IPS DF 6.9 (cell line): ENCODE measurements at regions not wholly inside any gene's neighbourhood (a gene's known extent, or its start where the extent isn't known, plus 50 kb on each side); places are given as distances from the start of the nearest gene placed in this dataset.

Source experiments
- DNase-seq: peaks from one replicate; pipeline ENCODE4 v3.0.0-alpha.2; 2013; ENCODE audit warnings: low read depth, low spot score
- H3K27ac ChIP-seq: one replicate; pipeline ENCODE4 v1.5.1; 2013; ENCODE audit warnings: low read length, control low read depth
- H3K27me3 ChIP-seq: 2 replicates; pipeline ENCODE4 v1.6.1; 2013; ENCODE audit warnings: mild to moderate bottlenecking, low read length; ENCODE audit not compliant: control insufficient read depth, insufficient read depth
- H3K36me3 ChIP-seq: 2 replicates; pipeline ENCODE4 v1.6.1; 2013; ENCODE audit warnings: low read length; ENCODE audit not compliant: control insufficient read depth, insufficient read depth
- H3K4me1 ChIP-seq: 2 replicates; pipeline ENCODE4 v1.6.1; 2013; ENCODE audit warnings: low read length; ENCODE audit not compliant: control insufficient read depth, insufficient read depth
- H3K4me3 ChIP-seq: 2 replicates; pipeline ENCODE4 v1.5.1; 2013; ENCODE audit warnings: mild to moderate bottlenecking, low read length
- H3K9me3 ChIP-seq: 2 replicates; pipeline ENCODE4 v1.6.1; 2013; ENCODE audit warnings: low read length, inconsistent platforms; ENCODE audit not compliant: control insufficient read depth, insufficient read depth
- WGBS: extraction: QIAGEN DNeasy Blood & Tissue Kit; methylation state at CpG from one replicate; pipeline ENCODE4 v1.1.7; 2013; ENCODE audit warnings: mixed read lengths, missing lambda C conversion rate; ENCODE audit not compliant: insufficient read length, insufficient coverage; 5-methylcytosine and 5-hydroxymethylcytosine counted together

GRCh38 chr12:89783359-89784060 lies 74.9 kb upstream of the ATP2B1 start:
- H3K4me3 ChIP-seq = no peak overlapping the region
- no peak overlapping the region for H3K27ac ChIP-seq
- no peaks in the 10 kb centered on the region for H3K36me3 ChIP-seq
- no CpG with 5 or more reads among the region's 3 CpGs for WGBS
- no peaks in the 10 kb centered on the region for H3K27me3 ChIP-seq
- no peak for DNase-seq
- H3K9me3 ChIP-seq = peaks cover 2% of the 10 kb centered on the region
- H3K4me1 ChIP-seq = no peaks in the 10 kb centered on the region; the same call in 1 of the 2 replicates

- H3K27ac ChIP-seq = no peak overlapping the region
- H3K4me1 ChIP-seq = no peaks in the 10 kb centered on the region; the same call in 1 of the 2 replicates
- H3K4me3 ChIP-seq = no peak overlapping the region
- no peak for DNase-seq
- peaks cover 2% of the 10 kb centered on the region for H3K9me3 ChIP-seq
- no peaks in the 10 kb centered on the region for H3K27me3 ChIP-seq
- WGBS = no CpG with 5 or more reads among the region's 1 CpG
- H3K36me3 ChIP-seq = no peaks in the 10 kb centered on the region
Observed at GRCh38 chr12:89782807-89783206, 74.2 kb upstream of the ATP2B1 start.

- DNase-seq = no peak
- Histone ChIP-seq H3K4me3 (no peak overlapping the region), H3K9me3 (peaks cover 2% of the 10 kb centered on the region), H3K27me3 (no peaks in the 10 kb centered on the region), H3K27ac (no peak overlapping the region), H3K4me1 (no peaks in the 10 kb centered on the region; the same call in 1 of the 2 replicates), H3K36me3 (no peaks in the 10 kb centered on the region)
- WGBS = no CpG with 5 or more reads among the region's 2 CpGs
Observed at GRCh38 chr12:89781946-89782550, 73.4 kb upstream of the ATP2B1 start.

DNA sequence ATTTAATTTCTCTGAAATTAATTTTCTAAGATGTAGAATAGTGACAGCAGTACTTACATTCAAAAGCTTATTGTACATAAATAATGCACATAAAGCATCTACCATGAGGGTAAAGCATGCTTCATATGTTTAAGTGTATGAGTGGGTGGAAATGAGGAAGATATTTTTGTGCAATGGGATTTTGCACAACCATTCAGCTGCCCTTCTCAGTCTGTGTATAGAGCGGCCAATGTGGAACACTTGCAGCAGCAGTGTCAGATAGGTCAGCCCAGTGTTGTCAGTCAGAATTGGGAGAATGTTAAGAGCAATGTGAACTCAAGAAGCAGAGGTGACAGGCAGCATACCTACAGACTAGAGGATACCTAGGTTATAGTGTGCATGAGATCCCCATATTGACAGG lies 72.5 kb upstream of the ATP2B1 start:
- Histone ChIP-seq H3K4me3 (no peak overlapping the region), H3K4me1 (no peaks in the 10 kb centered on the region; the same call in 1 of the 2 replicates), H3K36me3 (no peaks in the 10 kb centered on the region), H3K27ac (no peak overlapping the region), H3K27me3 (no peaks in the 10 kb centered on the region), H3K9me3 (no peaks in the 10 kb centered on the region)
- no peak for DNase-seq
- no CpG with 5 or more reads among the region's 1 CpG for WGBS

DNA sequence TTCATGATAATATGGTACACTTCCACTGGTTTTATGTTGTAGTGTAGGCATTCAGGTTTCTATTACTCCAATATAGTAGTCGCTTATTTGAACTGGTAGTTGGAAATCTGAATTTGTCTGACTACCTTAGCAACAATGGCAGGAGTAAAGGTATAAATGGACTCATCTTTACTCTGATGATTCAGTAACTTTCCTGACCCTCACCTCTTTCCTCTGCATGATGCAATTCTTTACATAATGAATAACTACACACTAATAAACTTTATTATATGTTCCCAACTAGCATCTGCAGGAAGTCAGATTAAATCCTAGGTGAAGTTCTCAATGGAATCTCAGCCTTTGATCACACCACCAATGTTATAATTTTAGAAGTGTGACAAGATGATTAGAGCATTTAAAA lies 70.5 kb upstream of the ATP2B1 start:
- H3K9me3 ChIP-seq = no peaks in the 10 kb centered on the region
- no CpG with 5 or more reads among the region's 1 CpG for WGBS
- DNase-seq = no peak
- H3K36me3 ChIP-seq = no peaks in the 10 kb centered on the region
- H3K27ac ChIP-seq = no peak overlapping the region
- H3K4me1 ChIP-seq = no peaks in the 10 kb centered on the region; the same call in 1 of the 2 replicates
- H3K4me3 ChIP-seq = no peak overlapping the region
- no peaks in the 10 kb centered on the region for H3K27me3 ChIP-seq

DNA sequence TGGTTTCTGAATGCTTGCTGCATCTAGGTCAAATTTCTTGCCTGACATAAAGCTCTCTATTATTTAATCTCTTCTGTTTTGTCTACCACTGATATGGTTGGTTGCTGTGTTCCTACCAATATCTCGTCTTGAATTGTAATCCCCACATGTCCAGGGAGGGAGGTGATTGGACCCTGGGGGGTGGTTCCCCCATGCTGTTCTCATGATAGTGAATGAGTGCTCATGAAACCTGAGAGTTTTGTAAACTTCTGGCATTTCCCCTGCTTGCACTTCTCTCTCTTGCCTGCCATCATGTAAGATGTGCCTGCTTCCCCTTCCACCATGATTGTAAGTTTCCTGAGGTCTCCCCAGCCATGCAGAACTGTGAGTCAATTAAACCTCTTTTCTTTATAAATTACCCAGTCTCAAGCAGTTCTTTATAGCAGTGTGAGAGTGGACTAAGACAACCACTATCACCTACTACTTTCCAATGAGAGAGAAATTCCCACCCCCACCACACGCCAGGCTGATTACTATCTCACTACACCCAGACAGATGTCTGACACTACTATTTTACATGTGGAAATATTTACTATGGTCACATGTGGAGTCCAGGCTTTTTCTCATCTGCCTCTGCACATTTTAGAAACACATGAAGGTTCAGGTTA lies 69.2 kb upstream of the ATP2B1 start:
- Histone ChIP-seq H3K4me3 (no peak overlapping the region), H3K4me1 (no peaks in the 10 kb centered on the region; the same call in 1 of the 2 replicates), H3K27ac (no peak overlapping the region), H3K27me3 (no peaks in the 10 kb centered on the region), H3K9me3 (no peaks in the 10 kb centered on the region), H3K36me3 (no peaks in the 10 kb centered on the region)
- DNase-seq = no peak
- WGBS = no CpG with 5 or more reads among the region's 2 CpGs

GRCh38 chr12:89775986-89776365 lies 67.3 kb upstream of the ATP2B1 start:
- Histone ChIP-seq H3K36me3 (no peaks in the 10 kb centered on the region), H3K27ac (no peak overlapping the region), H3K27me3 (no peaks in the 10 kb centered on the region), H3K4me1 (no peaks in the 10 kb centered on the region), H3K4me3 (no peak overlapping the region), H3K9me3 (no peaks in the 10 kb centered on the region)
- no CpG with 5 or more reads among the region's 3 CpGs for whole genome bisulfite sequencing
- DNase-seq = no peak

GRCh38 chr12:89775063-89775985 lies 66.7 kb upstream of the ATP2B1 start:
- Histone ChIP-seq H3K9me3 (no peaks in the 10 kb centered on the region), H3K4me1 (no peaks in the 10 kb centered on the region), H3K36me3 (no peaks in the 10 kb centered on the region), H3K27ac (no peak overlapping the region), H3K4me3 (no peak overlapping the region), H3K27me3 (no peaks in the 10 kb centered on the region)
- DNase-seq = no peak
- no CpG with 5 or more reads among the region's 6 CpGs for WGBS

- H3K9me3 ChIP-seq = no peaks in the 10 kb centered on the region
- no peak overlapping the region for H3K27ac ChIP-seq
- DNase-seq = no peak
- no peaks in the 10 kb centered on the region for H3K27me3 ChIP-seq
- H3K4me1 ChIP-seq = no peaks in the 10 kb centered on the region
- H3K36me3 ChIP-seq = no peaks in the 10 kb centered on the region
- 100% methylated on average over 1 of the region's 1 CpG for WGBS
- no peak overlapping the region for H3K4me3 ChIP-seq
Observed at GRCh38 chr12:89774645-89775044, 66.0 kb upstream of the ATP2B1 start.

DNA sequence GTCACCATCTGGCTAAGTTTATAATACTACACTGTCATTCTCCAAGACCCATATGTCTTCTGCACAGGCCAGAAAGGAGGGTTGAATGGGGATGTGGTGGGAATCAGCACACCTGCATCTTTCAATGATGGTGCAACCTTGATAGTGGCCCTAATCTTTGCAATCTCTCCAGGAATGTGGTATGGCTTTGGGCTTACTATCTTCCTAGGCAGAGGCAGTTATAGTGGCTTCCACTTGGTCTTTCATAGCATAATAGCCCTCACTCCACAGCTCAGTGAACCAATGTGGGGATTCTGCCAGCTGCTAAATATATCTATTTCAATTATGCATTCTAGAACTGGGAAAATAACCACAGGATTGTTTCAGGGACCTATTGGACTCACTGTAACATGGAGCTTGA lies 61.8 kb upstream of the ATP2B1 start:
- Histone ChIP-seq H3K27ac (no peak overlapping the region), H3K4me1 (no peaks in the 10 kb centered on the region), H3K36me3 (no peaks in the 10 kb centered on the region), H3K9me3 (no peaks in the 10 kb centered on the region), H3K4me3 (no peak overlapping the region), H3K27me3 (no peaks in the 10 kb centered on the region)
- no peak for DNase-seq
